ENCODE measurements at regions not wholly inside any gene's neighbourhood (a gene's known extent, or its start where the extent isn't known, plus 50 kb on each side); places are given as distances from the start of the nearest gene placed in this dataset.

- Mint-ChIP-seq H3K36me3 (ENCODE audit: insufficient read depth, unreplicated experiment) (no peaks in the 10 kb centered on the region), H3K9me3 (ENCODE audit: unreplicated experiment) (no peaks in the 10 kb centered on the region), H3K4me3 (ENCODE audit: unreplicated experiment) (no peak overlapping the region), H3K4me1 (ENCODE audit: low read depth, unreplicated experiment) (no peaks in the 10 kb centered on the region), H3K27ac (ENCODE audit: unreplicated experiment) (no peak overlapping the region), H3K27me3 (ENCODE audit: insufficient read depth, unreplicated experiment) (peaks cover 9% of the 10 kb centered on the region)
- no peak for DNase-seq
- intact Hi-C loops (cut with micrococcal nuclease; ENCODE audit: unreplicated experiment) = no loop called here
- ChIA-PET CTCF (no interaction called here), POLR2A (no interaction called here)
- no peaks in the 10 kb centered on the region for H3K27me3 ChIP-seq (replicated peaks; ENCODE audit: control insufficient read depth, insufficient read depth, low read length)
- BruUV-seq (replicated peaks) = no TSS peak
- H3K9me3 ChIP-seq = no peaks in the 10 kb centered on the region
- TF ChIP-seq CTCF (IDR thresholded peaks at IDR 0.05; ENCODE audit: insufficient read depth in 1 of 2, low read depth in 1 of 2, low read length in 1 of 2, severe bottlenecking in 1 of 2, unreplicated experiment in 1 of 2) = no peak
- H3K4me3 ChIP-seq (ENCODE audit: low read depth, low read length) = no peak overlapping the region
- H3K4me1 ChIP-seq = no peaks in the 10 kb centered on the region
- H3K36me3 ChIP-seq (ENCODE audit: control insufficient read depth, insufficient read depth, low read length) = no peaks in the 10 kb centered on the region
Measured at GRCh38 chr3:135366816-135367215, 571.8 kb downstream of the EPHB1 start.

GRCh38 chr3:135368316-135368715 lies 573.3 kb downstream of the EPHB1 start:
- ChIA-PET CTCF (no interaction called here), POLR2A (no interaction called here)
- DNase-seq = no peak
- intact Hi-C loops (cut with micrococcal nuclease; ENCODE audit: unreplicated experiment) = no loop called here
- Mint-ChIP-seq H3K4me1 (ENCODE audit: low read depth, unreplicated experiment) (no peaks in the 10 kb centered on the region), H3K36me3 (ENCODE audit: insufficient read depth, unreplicated experiment) (no peaks in the 10 kb centered on the region), H3K27ac (ENCODE audit: unreplicated experiment) (no peak overlapping the region), H3K27me3 (ENCODE audit: insufficient read depth, unreplicated experiment) (peaks cover 9% of the 10 kb centered on the region), H3K4me3 (ENCODE audit: unreplicated experiment) (no peak overlapping the region), H3K9me3 (ENCODE audit: unreplicated experiment) (no peaks in the 10 kb centered on the region)
- H3K4me3 ChIP-seq (ENCODE audit: low read depth, low read length) = no peak overlapping the region
- TF ChIP-seq CTCF (IDR thresholded peaks at IDR 0.05; ENCODE audit: insufficient read depth in 1 of 2, low read depth in 1 of 2, low read length in 1 of 2, severe bottlenecking in 1 of 2, unreplicated experiment in 1 of 2) = no peak
- no peaks in the 10 kb centered on the region for H3K9me3 ChIP-seq
- BruUV-seq (replicated peaks) = no TSS peak
- no peaks in the 10 kb centered on the region for H3K27me3 ChIP-seq (replicated peaks; ENCODE audit: control insufficient read depth, insufficient read depth, low read length)
- H3K4me1 ChIP-seq = no peaks in the 10 kb centered on the region
- no peaks in the 10 kb centered on the region for H3K36me3 ChIP-seq (ENCODE audit: control insufficient read depth, insufficient read depth, low read length)

- Mint-ChIP-seq H3K9me3 (ENCODE audit: unreplicated experiment) (no peaks in the 10 kb centered on the region), H3K27me3 (ENCODE audit: insufficient read depth, unreplicated experiment) (peaks cover 9% of the 10 kb centered on the region), H3K36me3 (ENCODE audit: insufficient read depth, unreplicated experiment) (no peaks in the 10 kb centered on the region), H3K4me3 (ENCODE audit: unreplicated experiment) (no peak overlapping the region), H3K4me1 (ENCODE audit: low read depth, unreplicated experiment) (no peaks in the 10 kb centered on the region), H3K27ac (ENCODE audit: unreplicated experiment) (no peak overlapping the region)
- intact Hi-C loops (cut with micrococcal nuclease; ENCODE audit: unreplicated experiment) = no loop called here
- no peak for DNase-seq
- Histone ChIP-seq H3K9me3 (no peaks in the 10 kb centered on the region), H3K27me3 (replicated peaks; ENCODE audit: control insufficient read depth, insufficient read depth, low read length) (no peaks in the 10 kb centered on the region), H3K36me3 (ENCODE audit: control insufficient read depth, insufficient read depth, low read length) (no peaks in the 10 kb centered on the region), H3K4me3 (ENCODE audit: low read depth, low read length) (no peak overlapping the region), H3K4me1 (no peaks in the 10 kb centered on the region)
- CTCF ChIA-PET = no interaction called here
- POLR2A ChIA-PET = no interaction called here
- no peak for TF ChIP-seq CTCF (IDR thresholded peaks at IDR 0.05; ENCODE audit: insufficient read depth in 1 of 2, low read depth in 1 of 2, low read length in 1 of 2, severe bottlenecking in 1 of 2, unreplicated experiment in 1 of 2)
- no TSS peak for BruUV-seq (replicated peaks)
Measured at GRCh38 chr3:135368781-135369180, 573.7 kb downstream of the EPHB1 start.

Measured in Caco-2 (cell line).